ENCODE measurements at regions not wholly inside any gene's neighbourhood (a gene's known extent, or its start where the extent isn't known, plus 50 kb on each side); places are given as distances from the start of the nearest gene placed in this dataset.
"Not testable (repeated sequence)": the region's sequence is repeated elsewhere in the genome, so short reads cannot be mapped to it uniquely, and the experiment has no call there.

DNA sequence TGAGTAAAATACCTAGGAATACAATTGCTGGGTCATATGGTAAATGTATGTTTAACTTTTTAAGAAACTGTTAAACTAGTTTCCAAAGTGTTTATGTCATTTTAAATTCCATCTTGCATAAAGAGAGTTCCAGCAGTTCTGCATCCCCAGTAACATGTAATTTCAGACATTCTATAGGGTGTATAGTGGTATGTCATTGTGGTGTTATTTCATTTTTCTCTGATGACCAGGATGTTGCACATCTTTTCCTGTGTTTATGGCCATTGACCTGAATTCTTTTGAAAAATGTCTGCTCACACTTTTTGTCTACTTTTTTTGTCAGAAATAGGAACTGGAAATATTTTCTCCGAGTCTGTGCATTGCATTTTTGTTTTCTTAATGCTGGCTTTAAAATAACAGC lies 128.9 kb downstream of the TMEM200A start:
- no peak for DNase-seq (ENCODE audit: extremely low read depth in 1 of 2, low read depth in 1 of 2)

DNA sequence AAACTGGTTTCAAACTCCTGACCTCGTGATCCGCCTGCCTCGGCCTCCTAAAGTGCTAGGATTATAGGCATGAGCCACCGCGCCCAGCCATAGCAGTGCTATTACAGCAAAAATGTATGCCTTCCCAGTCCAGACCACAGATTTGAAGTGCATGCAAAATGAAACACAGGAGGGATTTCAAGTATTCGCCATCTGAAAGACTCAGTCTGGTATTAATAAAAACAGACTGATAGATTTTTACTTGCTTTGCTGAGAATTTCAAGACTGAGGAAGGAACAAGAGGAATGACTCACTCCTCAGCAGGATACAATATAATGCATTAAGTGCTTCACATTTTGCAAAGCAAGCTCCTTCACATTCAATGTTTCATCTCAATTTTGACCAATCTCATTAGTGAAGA lies 134.9 kb downstream of the TMEM200A start:
- DNase-seq (ENCODE audit: extremely low read depth in 1 of 2, low read depth in 1 of 2): no peak

DNA sequence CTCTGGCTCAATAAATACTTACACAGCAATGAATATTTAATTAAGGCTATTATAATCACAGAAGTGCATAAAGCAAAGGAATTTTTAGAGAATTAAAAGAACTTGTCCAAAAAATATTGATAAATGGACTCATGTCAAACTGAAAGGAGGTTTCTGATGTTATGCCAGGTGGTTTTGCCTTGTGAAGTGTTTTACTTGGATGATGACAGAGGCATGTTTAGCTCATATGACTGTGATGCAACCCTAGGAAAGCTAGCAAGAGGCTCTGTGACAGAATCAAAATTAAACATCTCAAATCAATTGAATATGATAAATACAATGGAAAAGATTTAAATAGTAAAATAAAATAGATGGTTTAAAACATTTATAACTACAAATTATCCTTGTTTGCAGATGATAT lies 137.3 kb downstream of the TMEM200A start:
- no peak for DNase-seq (ENCODE audit: extremely low read depth in 1 of 2, low read depth in 1 of 2)

DNA sequence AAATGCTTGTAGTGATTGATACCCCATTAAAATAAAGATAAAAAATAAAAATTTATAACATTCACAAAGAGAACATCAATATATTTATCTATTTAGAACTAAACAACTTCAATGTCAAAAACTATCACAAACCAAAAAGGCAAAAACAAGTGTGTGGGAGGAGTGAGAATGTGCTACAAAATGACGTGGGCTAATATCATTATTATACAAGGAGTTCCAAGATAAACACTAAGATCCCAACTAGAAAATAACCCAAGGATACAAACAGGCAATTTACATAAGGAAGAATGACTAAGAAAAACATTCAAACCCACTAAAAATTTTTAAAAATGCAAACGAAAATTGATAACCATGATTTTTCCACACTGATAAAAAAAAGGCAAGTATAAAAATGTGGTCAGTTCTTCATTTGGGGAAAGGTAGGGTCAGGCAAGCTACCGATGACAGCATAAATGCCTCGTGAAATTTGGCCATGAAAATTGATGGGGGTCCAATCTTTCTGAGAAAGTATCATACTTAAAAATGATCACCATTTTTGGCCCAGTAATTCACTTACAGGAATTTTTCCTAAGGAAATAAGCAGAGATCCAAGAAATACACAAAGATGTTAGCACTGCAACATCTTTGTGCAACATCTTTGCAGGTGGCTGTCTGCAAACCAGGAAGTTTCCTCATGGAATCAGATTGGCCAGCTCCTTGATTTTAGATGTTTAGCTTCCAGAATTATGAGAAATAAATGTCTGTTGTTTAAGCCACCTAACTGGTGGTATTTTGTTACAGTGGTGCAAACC lies 140.2 kb downstream of the TMEM200A start:
- DNase-seq (ENCODE audit: extremely low read depth in 1 of 2, low read depth in 1 of 2): no peak

- not testable (repeated sequence) for DNase-seq (ENCODE audit: extremely low read depth in 1 of 2, low read depth in 1 of 2)
These were observed 141.3 kb downstream of the TMEM200A start for GRCh38 chr6:130507005-130507665.

DNA sequence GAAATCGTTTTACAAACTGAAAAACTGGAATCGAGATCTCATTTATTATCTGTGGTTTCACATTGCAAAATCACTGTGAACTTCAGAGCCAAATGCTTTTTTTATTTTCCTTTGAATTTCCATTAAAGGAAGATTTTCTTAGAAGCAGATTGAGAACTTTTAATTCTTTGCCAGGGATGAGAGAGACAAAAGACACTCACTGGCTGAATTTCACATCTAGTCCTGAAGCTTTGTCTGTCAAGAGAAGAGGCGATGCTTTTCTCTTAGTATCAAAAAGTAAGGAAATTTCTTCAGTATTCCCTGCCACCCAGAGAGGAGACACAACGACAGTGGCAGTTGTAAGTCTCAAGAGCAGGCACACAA lies 141.8 kb downstream of the TMEM200A start:
- no peak for DNase-seq (ENCODE audit: extremely low read depth in 1 of 2, low read depth in 1 of 2)

DNA sequence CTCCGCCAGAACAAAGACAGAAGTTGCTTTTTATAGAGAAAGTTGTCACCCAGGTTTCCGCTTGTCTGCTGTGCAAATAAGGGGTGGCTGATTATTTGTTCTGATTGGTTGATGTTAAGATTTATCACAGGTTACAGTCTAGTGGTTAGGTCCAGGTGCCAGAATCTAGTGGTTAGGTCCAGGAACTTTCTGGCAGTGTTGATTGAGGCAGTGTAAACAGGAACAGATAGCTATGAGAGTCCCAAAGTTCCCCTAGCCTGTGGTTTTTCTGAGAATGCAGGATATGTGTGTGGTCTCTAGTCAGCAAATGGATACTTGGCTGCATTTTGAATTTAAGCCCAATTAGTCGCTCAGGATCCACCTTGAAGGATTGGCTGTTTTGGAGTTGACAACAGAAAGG lies 148.0 kb downstream of the TMEM200A start:
- DNase-seq (ENCODE audit: extremely low read depth in 1 of 2, low read depth in 1 of 2): peak in 1 of 2 donors; percentile 40

DNA sequence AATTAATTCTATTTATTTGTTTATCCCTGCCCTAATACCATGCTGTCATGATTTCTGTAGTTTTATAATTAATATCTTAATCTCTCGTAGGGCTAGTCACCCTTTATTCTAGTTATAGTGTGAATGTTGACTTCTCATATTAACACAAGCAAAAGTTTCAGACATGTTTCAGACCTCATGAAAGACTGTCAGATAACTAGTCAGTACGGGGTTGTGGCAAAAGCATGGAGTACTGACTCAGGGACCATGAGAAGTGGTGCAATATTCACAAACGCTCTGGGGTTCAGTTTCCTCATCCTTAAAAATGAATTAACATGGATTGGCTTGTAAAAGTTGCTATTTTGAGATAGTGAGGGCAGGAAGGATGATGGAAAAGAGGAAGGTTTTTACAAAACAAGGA lies 148.9 kb downstream of the TMEM200A start:
- no peak for DNase-seq (ENCODE audit: extremely low read depth in 1 of 2, low read depth in 1 of 2)

DNA sequence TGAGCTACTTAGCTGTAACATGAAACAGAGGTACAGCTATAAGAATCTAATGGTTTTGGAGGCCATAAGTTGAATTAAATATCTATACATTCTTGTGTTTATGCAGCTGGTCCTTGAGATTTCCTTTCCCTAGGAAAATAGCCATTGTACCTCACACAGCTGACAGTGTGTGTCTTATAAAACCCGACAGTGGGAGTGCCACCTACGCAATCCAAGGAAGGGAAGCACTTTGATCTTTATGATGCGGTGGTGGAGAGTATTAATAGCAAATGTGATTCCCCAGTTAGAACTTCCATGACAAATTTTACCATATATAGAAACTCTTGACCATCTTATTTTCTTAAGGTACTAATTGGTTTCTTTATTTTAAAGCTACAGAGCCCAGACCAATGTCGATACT lies 149.5 kb downstream of the TMEM200A start:
- DNase-seq (ENCODE audit: extremely low read depth in 1 of 2, low read depth in 1 of 2): no peak

DNA sequence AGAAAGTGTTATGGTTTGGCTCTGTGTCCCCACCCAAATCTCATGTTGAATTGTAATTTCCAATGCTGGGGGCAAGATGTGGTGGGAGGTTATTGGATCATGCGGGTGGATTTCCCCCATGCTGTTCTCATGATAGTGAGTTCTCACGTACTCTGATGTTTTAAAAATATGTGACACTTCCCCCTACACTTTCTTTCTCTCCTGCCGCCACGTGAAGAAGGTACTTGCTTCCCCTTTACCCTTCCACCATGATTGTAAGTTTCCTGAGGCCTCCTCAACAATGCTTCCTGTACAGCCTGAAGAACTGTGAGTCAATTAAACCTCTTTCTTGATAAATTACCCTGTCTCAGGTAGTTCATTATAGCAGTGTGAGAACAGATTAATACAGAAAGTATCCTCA lies 150.8 kb downstream of the TMEM200A start:
- DNase-seq (ENCODE audit: extremely low read depth in 1 of 2, low read depth in 1 of 2): no peak

GRCh38 chr6:130517444-130517931 lies 151.7 kb downstream of the TMEM200A start:
- DNase-seq (ENCODE audit: extremely low read depth in 1 of 2, low read depth in 1 of 2): peak in 1 of 2 donors; percentile 17

GRCh38 chr6:130518588-130518987 lies 152.8 kb downstream of the TMEM200A start:
- no peak for DNase-seq (ENCODE audit: extremely low read depth in 1 of 2, low read depth in 1 of 2)

DNA sequence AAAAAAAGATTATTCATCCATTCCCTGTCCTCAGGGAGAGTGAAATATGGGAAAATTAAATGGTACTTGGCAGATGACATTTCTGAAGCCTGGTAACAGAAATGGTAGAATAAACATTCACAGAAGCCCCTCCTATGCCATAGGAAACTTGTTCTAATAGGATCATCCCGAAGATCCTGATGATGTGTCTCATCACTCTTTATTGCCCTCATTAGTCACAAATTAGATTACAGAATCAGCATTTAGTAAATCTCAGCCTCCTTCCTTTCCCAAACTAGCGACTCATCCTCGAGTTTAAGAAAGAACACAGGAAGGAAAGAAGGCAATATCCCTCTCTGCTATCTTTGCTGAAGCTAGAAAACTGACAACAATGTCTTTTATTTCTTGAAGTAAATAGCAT lies 154.4 kb downstream of the TMEM200A start:
- no peak for DNase-seq (ENCODE audit: extremely low read depth in 1 of 2, low read depth in 1 of 2)

DNA sequence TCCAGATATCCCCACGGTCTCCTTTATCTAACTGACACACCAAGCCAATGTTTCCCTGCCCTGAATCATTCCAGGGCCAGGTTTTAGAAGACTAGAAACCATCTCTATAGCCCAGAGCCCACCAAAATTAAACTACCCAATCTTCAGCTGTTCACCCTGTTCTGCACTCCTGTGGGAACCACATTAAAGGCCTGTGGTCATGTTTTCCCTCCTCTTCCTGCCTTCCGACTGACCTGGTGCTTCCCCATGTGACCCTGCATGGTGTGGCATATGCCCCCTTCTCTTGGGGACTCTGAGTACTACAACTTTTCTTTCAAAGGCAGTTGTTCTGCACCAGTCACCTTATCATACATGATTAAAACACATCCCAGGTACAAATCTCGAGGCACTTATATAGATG lies 155.0 kb downstream of the TMEM200A start:
- no peak for DNase-seq (ENCODE audit: extremely low read depth in 1 of 2, low read depth in 1 of 2)

DNA sequence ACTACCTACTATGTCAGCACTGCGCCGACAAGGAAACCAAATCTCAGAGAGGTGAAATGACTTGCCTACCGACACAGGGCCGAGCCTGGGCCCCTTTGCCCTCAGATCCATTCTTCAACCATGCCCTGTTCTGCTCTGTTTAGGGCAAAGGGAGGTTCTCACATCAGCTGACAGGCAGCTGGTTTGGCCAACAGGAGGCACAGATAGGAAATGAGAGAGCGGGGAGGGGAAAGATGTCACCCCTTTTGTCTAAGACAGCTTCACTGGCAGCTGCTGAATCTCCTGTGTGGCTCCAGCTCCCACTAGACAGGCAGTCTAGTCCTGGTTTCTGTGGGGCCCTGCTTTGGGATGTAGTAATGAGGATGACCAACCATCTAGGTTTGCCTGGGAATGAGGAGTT lies 158.7 kb downstream of the TMEM200A start:
- DNase-seq (ENCODE audit: extremely low read depth in 1 of 2, low read depth in 1 of 2): no peak

DNA sequence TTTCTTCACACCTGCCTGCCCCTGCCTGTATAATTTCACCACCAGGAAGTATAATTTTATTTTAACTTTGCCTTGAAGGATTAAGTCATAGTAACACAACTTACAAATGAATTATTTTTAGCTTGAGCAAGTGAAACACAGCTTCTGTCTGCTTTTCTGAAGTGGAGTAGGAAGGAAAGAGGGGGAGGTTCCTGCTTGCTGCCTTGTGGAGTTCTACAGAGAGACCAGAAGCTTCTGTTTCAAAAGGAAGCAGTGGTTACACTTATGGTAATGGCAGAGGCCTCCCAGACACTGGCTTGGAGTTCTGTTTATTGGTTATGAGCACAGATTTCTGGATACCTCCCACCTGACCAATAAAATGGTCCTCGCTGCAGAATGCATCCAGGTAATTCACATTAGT lies 159.6 kb downstream of the TMEM200A start:
- DNase-seq (ENCODE audit: extremely low read depth in 1 of 2, low read depth in 1 of 2): no peak

DNA sequence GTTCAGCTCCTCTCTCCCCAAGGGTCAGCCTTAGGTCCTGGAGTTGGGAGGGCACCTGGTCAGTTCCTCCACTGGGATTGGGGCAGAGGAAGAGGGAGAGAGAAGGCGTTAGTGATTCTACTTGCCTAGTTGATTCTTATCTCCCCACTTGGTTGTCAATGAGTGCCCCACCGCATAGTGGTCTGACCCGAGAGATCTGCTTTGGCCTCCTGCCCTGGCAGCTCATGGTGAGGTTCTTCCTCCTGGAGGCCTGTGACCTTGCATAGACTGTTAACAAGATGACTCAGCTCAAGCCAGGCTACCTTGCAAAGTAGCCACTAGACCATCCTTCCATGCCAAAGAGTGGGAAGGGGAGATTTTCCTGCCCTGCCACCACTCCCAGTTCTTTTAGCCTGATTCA lies 160.6 kb downstream of the TMEM200A start:
- DNase-seq (ENCODE audit: extremely low read depth in 1 of 2, low read depth in 1 of 2): no peak

DNA sequence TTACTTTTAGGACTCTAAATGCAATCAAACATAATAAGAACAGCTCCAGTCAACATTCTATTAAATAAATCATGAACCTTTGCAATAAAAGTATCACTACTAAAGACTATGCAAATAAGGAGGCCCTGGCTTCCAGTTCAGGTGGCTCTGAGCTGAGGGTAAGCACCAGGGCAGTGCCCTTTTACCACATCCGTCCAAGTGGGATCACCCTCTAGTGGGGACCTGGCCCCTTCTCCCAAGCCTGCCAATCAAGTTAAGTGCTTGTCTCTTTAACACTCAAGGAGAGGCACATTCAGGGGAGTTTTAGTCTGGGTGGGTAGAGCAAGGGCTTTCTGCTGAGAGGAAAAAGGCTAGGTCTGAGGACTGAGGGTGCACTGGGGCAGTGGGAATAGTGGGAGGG lies 161.4 kb downstream of the TMEM200A start:
- DNase-seq (ENCODE audit: extremely low read depth in 1 of 2, low read depth in 1 of 2): no peak

GRCh38 chr6:130529569-130530149 lies 163.8 kb downstream of the TMEM200A start:
- DNase-seq (ENCODE audit: extremely low read depth in 1 of 2, low read depth in 1 of 2): no peak

DNA sequence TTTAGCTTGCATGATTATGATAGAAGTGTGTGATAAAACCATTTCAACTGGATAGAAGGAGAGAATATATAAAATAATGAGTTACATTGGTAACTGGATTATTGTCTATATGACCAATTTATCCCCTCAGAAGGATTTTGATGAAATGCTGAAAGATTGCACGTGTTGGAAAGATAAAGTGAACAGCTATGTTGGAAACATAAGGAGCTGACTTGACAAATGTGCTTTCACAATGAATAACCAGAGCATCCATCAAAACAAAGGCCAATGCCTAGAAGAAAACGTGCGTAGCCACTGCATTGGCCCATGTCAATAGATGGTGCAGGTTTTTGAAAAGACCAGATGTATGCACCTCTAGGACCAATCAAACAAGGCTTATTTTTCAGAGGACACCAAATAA lies 168.8 kb downstream of the TMEM200A start:
- no peak for DNase-seq (ENCODE audit: extremely low read depth in 1 of 2, low read depth in 1 of 2)

DNA sequence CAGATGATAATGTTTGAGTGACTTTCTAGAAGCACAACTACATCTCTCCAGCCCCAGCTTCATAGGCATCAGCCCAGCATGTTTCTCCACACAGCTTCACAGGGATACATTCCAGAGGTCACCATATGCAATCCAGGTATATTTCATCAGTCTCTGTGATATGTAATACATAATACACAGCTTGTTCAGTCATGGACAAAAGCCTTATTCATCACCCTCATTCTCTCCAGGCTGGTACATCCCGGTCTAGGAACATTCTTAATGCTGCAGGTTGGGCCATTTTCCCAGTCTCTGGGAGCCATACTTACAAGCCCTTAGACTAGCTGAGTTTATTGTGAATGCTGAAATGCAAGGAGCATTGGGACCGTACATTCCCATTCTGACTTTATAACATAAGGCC lies 169.4 kb downstream of the TMEM200A start:
- no peak for DNase-seq (ENCODE audit: extremely low read depth in 1 of 2, low read depth in 1 of 2)

DNA sequence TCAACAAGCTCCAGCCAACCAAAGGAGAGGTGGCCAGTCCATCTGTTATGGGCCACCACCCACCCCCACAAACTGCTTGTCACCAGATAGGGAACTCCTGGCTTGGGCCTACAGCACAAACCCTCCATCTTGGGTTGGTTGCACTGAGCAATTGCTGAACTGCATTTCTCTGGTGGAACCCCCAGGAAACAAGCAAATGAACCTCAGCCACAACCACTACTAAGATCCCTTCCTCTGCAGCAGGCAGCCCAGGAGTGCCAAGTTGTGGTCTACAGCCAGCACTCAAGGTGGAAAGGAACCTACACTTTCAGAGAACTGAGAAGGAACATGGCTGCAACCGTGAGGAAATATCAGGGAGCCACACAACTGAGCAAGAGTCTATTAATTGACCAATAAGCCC lies 171.6 kb downstream of the TMEM200A start:
- no peak for DNase-seq (ENCODE audit: extremely low read depth in 1 of 2, low read depth in 1 of 2)
